ENCODE measurements at regions not wholly inside any gene's neighbourhood (a gene's known extent, or its start where the extent isn't known, plus 50 kb on each side); places are given as distances from the start of the nearest gene placed in this dataset.

DNA sequence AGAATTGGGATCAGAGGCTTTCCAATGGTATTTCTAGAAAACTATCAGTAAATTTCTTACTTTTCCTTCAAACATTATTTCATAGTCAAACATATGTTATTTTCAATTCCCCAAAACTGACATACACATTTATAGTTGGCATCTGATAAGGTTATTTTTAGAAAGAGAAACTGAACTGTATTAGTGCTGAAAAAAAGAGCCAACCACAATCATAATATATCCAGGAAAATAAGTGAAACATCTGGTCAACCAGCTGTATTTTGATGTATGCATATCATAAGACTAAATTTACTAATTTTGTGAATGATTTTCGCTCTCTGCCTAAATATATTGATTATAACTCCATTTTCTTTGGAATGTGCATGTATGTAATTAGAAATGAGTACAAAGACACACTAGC, 554.2 kb downstream of the FLRT2 start:
- Histone ChIP-seq H3K4me1 (ENCODE audit: insufficient read depth, low read length) (no peaks in the 10 kb centered on the region), H3K36me3 (ENCODE audit: insufficient read depth, low read length) (no peaks in the 10 kb centered on the region), H2AFZ (ENCODE audit: low read depth, low read length) (no peak overlapping the region), H3K27me3 (ENCODE audit: insufficient read depth, low read length) (no peaks in the 10 kb centered on the region), H3K27ac (ENCODE audit: low read depth, low read length) (no peak overlapping the region), H3K79me2 (ENCODE audit: insufficient read depth, low read length) (no peaks in the 10 kb centered on the region), H4K20me1 (ENCODE audit: insufficient read depth, low read length) (no peaks in the 10 kb centered on the region), H3K4me3 (ENCODE audit: insufficient read depth, low read depth, low read length) (no peak overlapping the region), H3K9me3 (ENCODE audit: insufficient read depth, low read depth, low read length) (no peaks in the 10 kb centered on the region), H3K4me2 (ENCODE audit: low read length) (no peak overlapping the region), H3K9ac (ENCODE audit: low read length) (no peak overlapping the region)
- H3K4me1 Mint-ChIP-seq (ENCODE audit: low read depth, unreplicated experiment) = no peaks in the 10 kb centered on the region
- no peaks in the 10 kb centered on the region for H3K36me3 Mint-ChIP-seq (ENCODE audit: low read depth, unreplicated experiment)
- DNase-seq (ENCODE audit: low read depth) (no peak), FAIRE-seq (no peak)
- H3K4me3 Mint-ChIP-seq (ENCODE audit: unreplicated experiment) = no peak overlapping the region
- no peak overlapping the region for H3K27ac Mint-ChIP-seq (ENCODE audit: unreplicated experiment)
- no peak for TF ChIP-seq EZH2 (IDR thresholded peaks at IDR 0.05; ENCODE audit: insufficient read depth, low read length)
- TF ChIP-seq, protein P1, sequence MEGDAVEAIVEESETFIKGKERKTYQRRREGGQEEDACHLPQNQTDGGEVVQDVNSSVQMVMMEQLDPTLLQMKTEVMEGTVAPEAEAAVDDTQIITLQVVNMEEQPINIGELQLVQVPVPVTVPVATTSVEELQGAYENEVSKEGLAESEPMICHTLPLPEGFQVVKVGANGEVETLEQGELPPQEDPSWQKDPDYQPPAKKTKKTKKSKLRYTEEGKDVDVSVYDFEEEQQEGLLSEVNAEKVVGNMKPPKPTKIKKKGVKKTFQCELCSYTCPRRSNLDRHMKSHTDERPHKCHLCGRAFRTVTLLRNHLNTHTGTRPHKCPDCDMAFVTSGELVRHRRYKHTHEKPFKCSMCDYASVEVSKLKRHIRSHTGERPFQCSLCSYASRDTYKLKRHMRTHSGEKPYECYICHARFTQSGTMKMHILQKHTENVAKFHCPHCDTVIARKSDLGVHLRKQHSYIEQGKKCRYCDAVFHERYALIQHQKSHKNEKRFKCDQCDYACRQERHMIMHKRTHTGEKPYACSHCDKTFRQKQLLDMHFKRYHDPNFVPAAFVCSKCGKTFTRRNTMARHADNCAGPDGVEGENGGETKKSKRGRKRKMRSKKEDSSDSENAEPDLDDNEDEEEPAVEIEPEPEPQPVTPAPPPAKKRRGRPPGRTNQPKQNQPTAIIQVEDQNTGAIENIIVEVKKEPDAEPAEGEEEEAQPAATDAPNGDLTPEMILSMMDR (IDR thresholded peaks at IDR 0.05; ENCODE audit: insufficient read depth, low read depth, low read length) = no peak
- H3K27me3 Mint-ChIP-seq (ENCODE audit: low read depth, unreplicated experiment) = no peaks in the 10 kb centered on the region
- no peaks in the 10 kb centered on the region for H3K9me3 Mint-ChIP-seq (ENCODE audit: unreplicated experiment)

DNA sequence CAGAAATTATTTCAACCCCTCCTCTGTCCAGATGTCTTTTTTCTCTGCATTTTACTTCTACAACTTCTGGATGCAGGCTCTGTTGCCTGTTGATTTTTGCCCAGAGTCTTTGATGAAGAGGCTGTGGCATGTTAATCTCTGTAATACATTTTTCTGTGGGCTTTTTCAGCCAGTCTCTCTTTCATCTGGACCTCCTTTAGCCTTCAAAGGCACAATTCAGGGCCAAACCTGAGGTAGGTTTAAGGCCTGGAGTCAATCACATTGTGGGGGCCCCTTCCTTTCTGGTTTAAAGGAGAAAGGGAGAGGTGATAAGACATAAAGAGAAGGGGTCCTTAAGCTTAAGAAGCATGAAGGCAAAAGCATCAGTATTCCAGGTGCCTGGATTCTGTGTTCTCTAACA, 553.7 kb downstream of the FLRT2 start:
- no peak overlapping the region for H3K27ac Mint-ChIP-seq (ENCODE audit: unreplicated experiment)
- no peaks in the 10 kb centered on the region for H3K27me3 Mint-ChIP-seq (ENCODE audit: low read depth, unreplicated experiment)
- Histone ChIP-seq H3K9me3 (ENCODE audit: insufficient read depth, low read depth, low read length) (no peaks in the 10 kb centered on the region), H3K4me1 (ENCODE audit: insufficient read depth, low read length) (no peaks in the 10 kb centered on the region), H2AFZ (ENCODE audit: low read depth, low read length) (no peak overlapping the region), H3K9ac (ENCODE audit: low read length) (no peak overlapping the region), H3K27ac (ENCODE audit: low read depth, low read length) (no peak overlapping the region), H3K4me3 (ENCODE audit: insufficient read depth, low read depth, low read length) (no peak overlapping the region), H3K27me3 (ENCODE audit: insufficient read depth, low read length) (no peaks in the 10 kb centered on the region), H3K79me2 (ENCODE audit: insufficient read depth, low read length) (no peaks in the 10 kb centered on the region), H4K20me1 (ENCODE audit: insufficient read depth, low read length) (no peaks in the 10 kb centered on the region), H3K36me3 (ENCODE audit: insufficient read depth, low read length) (no peaks in the 10 kb centered on the region), H3K4me2 (ENCODE audit: low read length) (no peak overlapping the region)
- FAIRE-seq (no peak), DNase-seq (ENCODE audit: low read depth) (no peak)
- TF ChIP-seq, protein P1 (IDR thresholded peaks at IDR 0.05; ENCODE audit: insufficient read depth, low read depth, low read length) = no peak
- no peak for TF ChIP-seq EZH2 (IDR thresholded peaks at IDR 0.05; ENCODE audit: insufficient read depth, low read length)
- H3K4me3 Mint-ChIP-seq (ENCODE audit: unreplicated experiment) = no peak overlapping the region
- no peaks in the 10 kb centered on the region for H3K36me3 Mint-ChIP-seq (ENCODE audit: low read depth, unreplicated experiment)
- H3K4me1 Mint-ChIP-seq (ENCODE audit: low read depth, unreplicated experiment) = no peaks in the 10 kb centered on the region
- H3K9me3 Mint-ChIP-seq (ENCODE audit: unreplicated experiment) = no peaks in the 10 kb centered on the region

DNA sequence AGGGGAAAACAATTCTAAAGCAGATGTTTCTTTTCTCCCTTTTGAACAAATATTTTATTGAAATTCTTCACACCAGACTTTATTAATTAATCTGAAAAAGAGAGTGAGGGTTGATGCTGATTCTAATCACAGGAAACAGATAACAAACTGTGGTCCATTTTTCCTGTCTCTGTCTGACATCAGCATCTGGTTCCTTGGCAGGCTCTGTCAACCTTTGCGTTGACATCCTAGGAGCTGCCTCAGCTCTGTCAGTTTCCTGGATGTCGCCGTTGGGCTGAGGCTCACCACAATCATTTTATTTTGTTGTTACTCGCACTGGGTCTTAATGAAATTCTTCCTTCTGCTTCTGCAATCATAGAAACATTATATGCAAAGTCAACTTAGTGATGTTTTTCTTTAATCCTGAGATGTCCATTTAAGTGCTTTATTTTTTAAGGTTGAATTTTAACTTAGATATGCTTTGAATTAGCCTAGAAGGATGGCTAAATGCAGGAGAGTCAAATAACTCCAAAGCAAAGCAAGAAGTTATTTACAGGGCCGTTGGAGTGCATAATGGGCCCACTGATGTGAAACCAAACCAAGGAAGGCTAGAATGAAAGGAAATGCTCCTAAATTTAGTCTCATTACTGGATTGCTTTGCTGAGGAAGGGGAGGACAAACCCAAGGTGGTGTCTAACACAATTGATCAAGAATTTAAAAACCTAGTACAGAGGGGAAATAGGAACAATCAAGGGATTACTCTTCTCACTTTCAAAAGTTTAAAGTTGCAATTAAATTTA, 542.4 kb downstream of the FLRT2 start:
- no peak overlapping the region for H2AFZ ChIP-seq (ENCODE audit: low read depth, low read length)
- no peaks in the 10 kb centered on the region for H4K20me1 ChIP-seq (ENCODE audit: insufficient read depth, low read length)
- H3K4me2 ChIP-seq (ENCODE audit: low read length) = no peak overlapping the region
- Mint-ChIP-seq H3K9me3 (ENCODE audit: unreplicated experiment) (no peaks in the 10 kb centered on the region), H3K27ac (ENCODE audit: unreplicated experiment) (no peak overlapping the region), H3K4me1 (ENCODE audit: low read depth, unreplicated experiment) (no peaks in the 10 kb centered on the region), H3K36me3 (ENCODE audit: low read depth, unreplicated experiment) (no peaks in the 10 kb centered on the region), H3K4me3 (ENCODE audit: unreplicated experiment) (no peak overlapping the region), H3K27me3 (ENCODE audit: low read depth, unreplicated experiment) (no peaks in the 10 kb centered on the region)
- no peaks in the 10 kb centered on the region for H3K36me3 ChIP-seq (ENCODE audit: insufficient read depth, low read length)
- H3K9ac ChIP-seq (ENCODE audit: low read length) = no peak overlapping the region
- FAIRE-seq (no peak), DNase-seq (ENCODE audit: low read depth) (no peak)
- no peaks in the 10 kb centered on the region for H3K4me1 ChIP-seq (ENCODE audit: insufficient read depth, low read length)
- no peak overlapping the region for H3K27ac ChIP-seq (ENCODE audit: low read depth, low read length)
- H3K27me3 ChIP-seq (ENCODE audit: insufficient read depth, low read length) = no peaks in the 10 kb centered on the region
- H3K79me2 ChIP-seq (ENCODE audit: insufficient read depth, low read length) = no peaks in the 10 kb centered on the region
- no peak for TF ChIP-seq EZH2 (IDR thresholded peaks at IDR 0.05; ENCODE audit: insufficient read depth, low read length)
- TF ChIP-seq, protein P1 (IDR thresholded peaks at IDR 0.05; ENCODE audit: insufficient read depth, low read depth, low read length) = no peak
- H3K9me3 ChIP-seq (ENCODE audit: insufficient read depth, low read depth, low read length) = no peaks in the 10 kb centered on the region
- no peak overlapping the region for H3K4me3 ChIP-seq (ENCODE audit: insufficient read depth, low read depth, low read length)
